LNCAP (cell line): ENCODE measurements at regions not wholly inside any gene's neighbourhood (a gene's known extent, or its start where the extent isn't known, plus 50 kb on each side); places are given as distances from the start of the nearest gene placed in this dataset.

Experiments used
- TF ChIP-seq, protein P1 (sequence below): fragments of 450-650 bp; IDR thresholded peaks from 2 replicates; pipeline ENCODE4 v1.5.1; 2017; ENCODE audit warnings: mild to moderate bottlenecking

GRCh38 chr10:3975016-3975415, 190.0 kb upstream of the KLF6 start:
- TF ChIP-seq, protein P1, sequence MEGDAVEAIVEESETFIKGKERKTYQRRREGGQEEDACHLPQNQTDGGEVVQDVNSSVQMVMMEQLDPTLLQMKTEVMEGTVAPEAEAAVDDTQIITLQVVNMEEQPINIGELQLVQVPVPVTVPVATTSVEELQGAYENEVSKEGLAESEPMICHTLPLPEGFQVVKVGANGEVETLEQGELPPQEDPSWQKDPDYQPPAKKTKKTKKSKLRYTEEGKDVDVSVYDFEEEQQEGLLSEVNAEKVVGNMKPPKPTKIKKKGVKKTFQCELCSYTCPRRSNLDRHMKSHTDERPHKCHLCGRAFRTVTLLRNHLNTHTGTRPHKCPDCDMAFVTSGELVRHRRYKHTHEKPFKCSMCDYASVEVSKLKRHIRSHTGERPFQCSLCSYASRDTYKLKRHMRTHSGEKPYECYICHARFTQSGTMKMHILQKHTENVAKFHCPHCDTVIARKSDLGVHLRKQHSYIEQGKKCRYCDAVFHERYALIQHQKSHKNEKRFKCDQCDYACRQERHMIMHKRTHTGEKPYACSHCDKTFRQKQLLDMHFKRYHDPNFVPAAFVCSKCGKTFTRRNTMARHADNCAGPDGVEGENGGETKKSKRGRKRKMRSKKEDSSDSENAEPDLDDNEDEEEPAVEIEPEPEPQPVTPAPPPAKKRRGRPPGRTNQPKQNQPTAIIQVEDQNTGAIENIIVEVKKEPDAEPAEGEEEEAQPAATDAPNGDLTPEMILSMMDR, result no peak

DNA sequence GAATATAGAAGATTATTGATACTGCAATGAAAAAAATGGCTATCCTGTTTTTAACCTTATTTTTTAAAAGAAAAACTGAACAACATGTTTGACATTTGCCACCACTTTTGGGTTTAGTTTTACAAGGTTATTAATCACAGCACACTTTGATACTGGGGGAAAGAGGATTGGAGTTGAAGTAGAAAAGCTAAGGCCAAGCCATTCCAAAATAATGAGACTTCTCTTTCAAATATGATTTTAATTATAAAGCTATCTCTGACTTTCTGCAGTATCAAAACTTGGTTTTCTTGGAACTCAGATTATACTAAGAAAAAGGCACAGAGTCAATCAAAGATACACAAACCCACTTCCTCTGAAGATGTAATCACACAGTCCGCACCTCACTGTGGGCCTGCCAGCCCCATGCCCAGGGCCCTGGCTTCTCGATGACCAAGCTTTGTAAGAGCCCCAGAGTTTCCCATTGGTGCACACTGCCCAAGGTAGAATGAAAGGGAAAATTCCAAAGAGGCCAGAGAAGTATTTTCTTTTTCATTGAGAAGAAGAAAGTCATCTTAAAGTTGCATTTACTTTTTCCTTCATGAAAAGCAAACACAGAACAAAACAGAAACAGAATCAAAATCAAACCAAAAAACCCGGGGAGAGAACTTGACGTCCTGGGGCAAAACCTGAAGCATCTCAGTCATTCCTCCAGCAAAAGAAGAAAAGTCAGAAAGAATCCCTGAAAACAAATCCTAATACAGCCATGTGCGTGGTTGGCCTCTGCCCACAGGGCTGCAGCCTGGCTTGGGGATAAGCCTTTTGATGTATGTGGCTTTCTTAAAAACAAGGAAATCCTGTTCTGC, 187.7 kb upstream of the KLF6 start:
- TF ChIP-seq, protein P1, result no peak

GRCh38 chr10:3971713-3972112, 186.7 kb upstream of the KLF6 start:
- TF ChIP-seq, protein P1, result no peak

- TF ChIP-seq, protein P1, result no peak
These were observed 185.1 kb upstream of the KLF6 start for GRCh38 chr10:3969876-3970666.

DNA sequence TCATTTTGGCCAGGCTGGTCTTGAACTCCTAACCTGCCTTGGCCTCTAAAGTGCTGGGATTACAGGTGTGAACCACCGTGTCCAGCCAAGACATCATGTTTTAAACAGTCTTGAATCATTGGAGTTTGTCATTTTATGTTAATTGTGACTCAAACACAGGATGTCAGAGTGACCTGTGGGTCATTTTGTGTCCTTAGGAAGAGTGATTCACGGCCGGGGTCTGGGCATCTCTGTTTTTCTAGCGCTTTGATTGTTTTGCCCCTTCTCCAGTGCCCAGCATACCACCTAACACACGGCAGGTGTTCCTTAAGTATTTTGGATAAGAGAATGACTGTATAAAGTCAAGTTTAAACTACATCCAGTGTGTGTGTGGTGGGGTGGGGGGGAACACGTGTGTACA, 183.7 kb upstream of the KLF6 start:
- TF ChIP-seq, protein P1, result no peak

- TF ChIP-seq, protein P1, result no peak
These were observed 179.5 kb upstream of the KLF6 start for GRCh38 chr10:3964516-3964915.

GRCh38 chr10:3963191-3963673, 178.2 kb upstream of the KLF6 start:
- TF ChIP-seq, protein P1, result no peak
